K562 (cell line): ENCODE measurements at regions not wholly inside any gene's neighbourhood (a gene's known extent, or its start where the extent isn't known, plus 50 kb on each side); places are given as distances from the start of the nearest gene placed in this dataset.

Source experiments
- ATAC-seq: fragments of 200-7000 bp; cut with Tn5 transposase; 3 replicates; pipeline ENCODE4 v1.9.1; 2020; ENCODE audit warnings: moderate library complexity
- BruUV-seq: library from RNA; stranded (reverse); fragments of 400-500 nt; replicated peaks from 2 replicates; lab custom pipeline; 2021; lab: Mats Ljungman, UMichigan
- CTCF ChIA-PET: fragments of 300-600 bp; formaldehyde crosslinking; extraction: SDS; loops from one replicate; lab custom pipeline; 2021; ENCODE audit warnings: low intra/inter-chr PET ratio; lab: Yijun Ruan, JAX
- POLR2A ChIA-PET: fragments of 300-600, 350-650 bp; sonication (Branson Sonifier 250); formaldehyde crosslinking; extraction: SDS; loops from one replicate; lab custom pipeline; 2021; ENCODE audit warnings: antibody characterized with exemption, inconsistent platforms; lab: Yijun Ruan, JAX
- DNase-seq, 4 experiments: peaks; one replicate each; pipeline versions ENCODE4 v3.0.0 to v3.0.0-alpha.2; 2011 to 2018; ENCODE audit warnings: low spot score in 3 of 4, mixed read lengths in 3 of 4; ENCODE audit errors: extremely low read depth in 1 of 4
- FAIRE-seq: peaks from 2 replicates; lab custom pipeline; 2011; peaks lifted over from hg19 to GRCh38; lab: Jason Lieb, UNC
- H2AFZ ChIP-seq: 2 replicates; pipeline ENCODE4 v1.6.0; 2011; ENCODE audit warnings: low read depth, low read length, control low read depth, inconsistent platforms
- H3K27ac ChIP-seq: fragments of 200-600 bp; 3 replicates; pipeline ENCODE4 v1.8.0; 2011; ENCODE audit warnings: low read depth, mild to moderate bottlenecking, control low read depth, inconsistent platforms, low read length, moderate library complexity, mixed read lengths; ENCODE audit errors: extremely low read depth
- H3K27me3 ChIP-seq, 2 experiments: fragments of 300-600 bp in 1 of 2; 2 replicates in 1 of 2; 3 replicates in 1 of 2; pipeline versions ENCODE4 v1.6.0 to v1.8.0; 2011; ENCODE audit warnings: inconsistent platforms in 2 of 2, low read length in 2 of 2, mild to moderate bottlenecking in 1 of 2, mixed read lengths in 1 of 2, moderate library complexity in 1 of 2; ENCODE audit not compliant: control insufficient read depth in 2 of 2, insufficient read depth in 2 of 2
- H3K36me3 ChIP-seq: fragments of 300-600 bp; 3 replicates; pipeline ENCODE4 v1.8.0; 2011; ENCODE audit warnings: mild to moderate bottlenecking, low read length, inconsistent platforms; ENCODE audit not compliant: control insufficient read depth, insufficient read depth
- H3K4me1 ChIP-seq, 2 experiments: fragments of 200-600 bp in 1 of 2; replicated peaks in 1 of 2; 2 replicates in 1 of 2; 3 replicates in 1 of 2; pipeline versions ENCODE4 v1.5.1 to v1.8.0; 2011; ENCODE audit warnings: inconsistent platforms in 2 of 2, low read length in 2 of 2, mild to moderate bottlenecking in 1 of 2, mixed read lengths in 1 of 2, moderate library complexity in 1 of 2; ENCODE audit not compliant: control insufficient read depth in 2 of 2, insufficient read depth in 2 of 2
- H3K4me2 ChIP-seq: 2 replicates; pipeline ENCODE4 v1.6.1; 2011; ENCODE audit warnings: low read length, control low read depth, inconsistent platforms, mixed read lengths; ENCODE audit not compliant: insufficient read depth
- H3K4me3 ChIP-seq: fragments of 200-600 bp; sonication (generic), shearing (Covaris generic); 2 replicates; pipeline ENCODE4 v1.5.1; 2016; ENCODE audit warnings: control low read depth, inconsistent platforms
- H3K79me2 ChIP-seq: fragments of 200-600 bp; 3 replicates; pipeline ENCODE4 v1.8.0; 2011; ENCODE audit warnings: low read length, inconsistent platforms; ENCODE audit not compliant: control insufficient read depth, insufficient read depth
- H3K9ac ChIP-seq, 2 experiments: 2 replicates each; pipeline versions ENCODE4 v1.6.0 to v1.6.1; 2011; ENCODE audit warnings: low read depth in 2 of 2, low read length in 2 of 2, control low read depth in 1 of 2, inconsistent platforms in 1 of 2, mild to moderate bottlenecking in 1 of 2, mixed read lengths in 1 of 2; ENCODE audit not compliant: insufficient read depth in 1 of 2
- H3K9me1 ChIP-seq: one replicate; pipeline ENCODE4 v1.6.0; 2011; ENCODE audit warnings: inconsistent platforms, mild to moderate bottlenecking, low read length, moderate library complexity; ENCODE audit not compliant: control insufficient read depth, insufficient read depth
- H3K9me3 ChIP-seq: replicated peaks from 2 replicates; pipeline ENCODE4 v1.5.1; 2011; ENCODE audit warnings: low read depth, low read length, inconsistent platforms; ENCODE audit not compliant: control insufficient read depth, insufficient read depth
- H4K20me1 ChIP-seq: replicated peaks from 2 replicates; pipeline ENCODE4 v1.6.1; 2011; ENCODE audit warnings: low read length, inconsistent platforms, mixed read lengths; ENCODE audit not compliant: control insufficient read depth, insufficient read depth
- CEBPG ChIP-seq, 3 experiments: fragments of 200-800 bp in 1 of 3; sonication (Bioruptor generic) in 1 of 3; sonication (generic) in 1 of 3; formaldehyde crosslinking in 1 of 3; IDR thresholded peaks in 2 of 3; conservative IDR thresholded peaks in 1 of 3; 2 replicates each; pipeline versions ENCODE4 v1.6.1 to v1.8.0; 2016 to 2022; ENCODE audit warnings: missing compliant biosample characterization in 2 of 3, missing genetic modification characterization in 2 of 3, mild to moderate bottlenecking in 1 of 3, missing genetic modification reagents in 1 of 3
- HDAC1 ChIP-seq, 2 experiments: fragments of 450-650 bp; IDR thresholded peaks; 2 replicates each; pipeline ENCODE4 v1.6.1; 2016 to 2017; ENCODE audit warnings: inconsistent platforms in 1 of 2, mild to moderate bottlenecking in 1 of 2, moderate library complexity in 1 of 2
- HOXB6 ChIP-seq: fragments of 250-450 bp; sonication (Bioruptor Pico); IDR thresholded peaks from 2 replicates; pipeline ENCODE4 v1.5.1; 2022; ENCODE audit warnings: mild to moderate bottlenecking, borderline replicate concordance
- OTX1 ChIP-seq: fragments of 450-650 bp; formaldehyde crosslinking; IDR thresholded peaks from 2 replicates; pipeline ENCODE4 v1.4.0; 2022; ENCODE audit warnings: mild to moderate bottlenecking
- RBFOX2 ChIP-seq: fragments of 200-400 bp; formaldehyde crosslinking; IDR thresholded peaks from 2 replicates; pipeline ENCODE4 v1.6.1; 2017; ENCODE audit warnings: low read depth, mild to moderate bottlenecking, low read length, moderate library complexity
- WGBS: fragments of 100-300 bp; shearing (Covaris generic); methylation state at CpG from one replicate; pipeline ENCODE4 v1.1.6; 2016; ENCODE audit warnings: low coverage, mixed read lengths; ENCODE audit not compliant: insufficient coverage; ENCODE audit errors: missing lambda C conversion rate; 5-methylcytosine and 5-hydroxymethylcytosine counted together
- in situ Hi-C: fragments of 300-500 bp; cut with MboI; formaldehyde crosslinking; loops from 4 replicates; pipeline ENCODE4 v1.15.0; 2018; ENCODE audit warnings: inconsistent platforms, mixed read lengths
- intact Hi-C: fragments of 100-400 bp; cut with micrococcal nuclease; formaldehyde crosslinking; loops from 2 replicates; pipeline ENCODE4 v1.14.2; 2022
- TF ChIP-seq, protein P1 (sequence below): IDR thresholded peaks from 3 replicates; pipeline ENCODE4 v1.6.1; 2011; ENCODE audit warnings: borderline replicate concordance, mild to moderate bottlenecking; ENCODE audit not compliant: insufficient read length, insufficient read depth
- TF ChIP-seq, protein P2 (sequence below): fragments of 450-650 bp; IDR thresholded peaks from 2 replicates; pipeline ENCODE4 v1.6.1; 2017; ENCODE audit warnings: antibody characterized with exemption, mild to moderate bottlenecking

DNA sequence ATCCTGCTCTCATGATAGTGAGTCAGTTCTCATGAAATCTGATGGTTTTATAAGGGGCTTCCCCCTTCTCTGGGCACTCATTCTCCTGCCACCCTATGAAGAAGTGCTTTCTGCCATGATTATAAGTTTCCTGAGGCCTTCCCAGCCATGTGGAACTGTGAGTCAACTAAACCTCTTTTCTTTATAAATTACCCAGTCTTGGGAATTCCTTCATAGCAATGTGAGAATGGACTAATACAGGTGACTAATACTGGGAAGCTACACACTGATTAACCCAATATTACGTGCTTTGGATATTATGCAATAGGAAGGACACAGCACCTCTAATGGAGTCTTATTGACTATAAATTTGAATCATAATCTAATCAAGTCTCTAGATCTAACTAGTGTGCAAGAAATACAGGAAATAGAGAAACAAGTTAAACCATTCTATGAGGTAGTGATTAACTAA, 107.2 kb upstream of the ETAA1 start:
- Histone ChIP-seq H2AFZ (no peak overlapping the region), H3K4me2 (no peak overlapping the region), H3K9me3 (no peaks in the 10 kb centered on the region), H3K79me2 (no peaks in the 10 kb centered on the region), H3K27ac (no peak overlapping the region), H3K4me1 (no peaks in the 10 kb centered on the region), H3K9ac (no peak overlapping the region), H3K4me3 (no peak overlapping the region), H3K36me3 (no peaks in the 10 kb centered on the region), H3K27me3 (no peaks in the 10 kb centered on the region), H4K20me1 (no peaks in the 10 kb centered on the region), H3K9me1 (no peaks in the 10 kb centered on the region)
- BruUV-seq = no TSS peak
- DNase-seq = no peak
- TF ChIP-seq, protein P1, sequence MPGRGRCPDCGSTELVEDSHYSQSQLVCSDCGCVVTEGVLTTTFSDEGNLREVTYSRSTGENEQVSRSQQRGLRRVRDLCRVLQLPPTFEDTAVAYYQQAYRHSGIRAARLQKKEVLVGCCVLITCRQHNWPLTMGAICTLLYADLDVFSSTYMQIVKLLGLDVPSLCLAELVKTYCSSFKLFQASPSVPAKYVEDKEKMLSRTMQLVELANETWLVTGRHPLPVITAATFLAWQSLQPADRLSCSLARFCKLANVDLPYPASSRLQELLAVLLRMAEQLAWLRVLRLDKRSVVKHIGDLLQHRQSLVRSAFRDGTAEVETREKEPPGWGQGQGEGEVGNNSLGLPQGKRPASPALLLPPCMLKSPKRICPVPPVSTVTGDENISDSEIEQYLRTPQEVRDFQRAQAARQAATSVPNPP = no peak
- TF ChIP-seq HDAC1 (IDR thresholded peaks at IDR 0.05) = no peak
- TF ChIP-seq RBFOX2 = no peak
- no peak for TF ChIP-seq CEBPG (CRISPR knock-in tag; IDR thresholded peaks at IDR 0.05)
- peak in 1 of 2 experiments; percentile 10; a peak in 1 of 4 replicates for TF ChIP-seq CEBPG (tag; conservative IDR thresholded peaks at IDR 0.05 in 1 of 2, IDR thresholded peaks at IDR 0.05 in 1 of 2)
- TF ChIP-seq, protein P2, sequence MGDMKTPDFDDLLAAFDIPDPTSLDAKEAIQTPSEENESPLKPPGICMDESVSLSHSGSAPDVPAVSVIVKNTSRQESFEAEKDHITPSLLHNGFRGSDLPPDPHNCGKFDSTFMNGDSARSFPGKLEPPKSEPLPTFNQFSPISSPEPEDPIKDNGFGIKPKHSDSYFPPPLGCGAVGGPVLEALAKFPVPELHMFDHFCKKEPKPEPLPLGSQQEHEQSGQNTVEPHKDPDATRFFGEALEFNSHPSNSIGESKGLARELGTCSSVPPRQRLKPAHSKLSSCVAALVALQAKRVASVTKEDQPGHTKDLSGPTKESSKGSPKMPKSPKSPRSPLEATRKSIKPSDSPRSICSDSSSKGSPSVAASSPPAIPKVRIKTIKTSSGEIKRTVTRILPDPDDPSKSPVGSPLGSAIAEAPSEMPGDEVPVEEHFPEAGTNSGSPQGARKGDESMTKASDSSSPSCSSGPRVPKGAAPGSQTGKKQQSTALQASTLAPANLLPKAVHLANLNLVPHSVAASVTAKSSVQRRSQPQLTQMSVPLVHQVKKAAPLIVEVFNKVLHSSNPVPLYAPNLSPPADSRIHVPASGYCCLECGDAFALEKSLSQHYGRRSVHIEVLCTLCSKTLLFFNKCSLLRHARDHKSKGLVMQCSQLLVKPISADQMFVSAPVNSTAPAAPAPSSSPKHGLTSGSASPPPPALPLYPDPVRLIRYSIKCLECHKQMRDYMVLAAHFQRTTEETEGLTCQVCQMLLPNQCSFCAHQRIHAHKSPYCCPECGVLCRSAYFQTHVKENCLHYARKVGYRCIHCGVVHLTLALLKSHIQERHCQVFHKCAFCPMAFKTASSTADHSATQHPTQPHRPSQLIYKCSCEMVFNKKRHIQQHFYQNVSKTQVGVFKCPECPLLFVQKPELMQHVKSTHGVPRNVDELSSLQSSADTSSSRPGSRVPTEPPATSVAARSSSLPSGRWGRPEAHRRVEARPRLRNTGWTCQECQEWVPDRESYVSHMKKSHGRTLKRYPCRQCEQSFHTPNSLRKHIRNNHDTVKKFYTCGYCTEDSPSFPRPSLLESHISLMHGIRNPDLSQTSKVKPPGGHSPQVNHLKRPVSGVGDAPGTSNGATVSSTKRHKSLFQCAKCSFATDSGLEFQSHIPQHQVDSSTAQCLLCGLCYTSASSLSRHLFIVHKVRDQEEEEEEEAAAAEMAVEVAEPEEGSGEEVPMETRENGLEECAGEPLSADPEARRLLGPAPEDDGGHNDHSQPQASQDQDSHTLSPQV = no peak
- TF ChIP-seq HOXB6 = no peak
- TF ChIP-seq OTX1 (CRISPR knock-in tag) = no peak
- in situ Hi-C loops = no loop called here
- 0% methylated on average over 1 of the region's 1 CpG for WGBS
- no peak for FAIRE-seq
- intact Hi-C loops = no loop called here
- ChIA-PET CTCF (no interaction called here), POLR2A (no interaction called here)
- no peak for ATAC-seq
